ENCODE measurements at regions not wholly inside any gene's neighbourhood (a gene's known extent, or its start where the extent isn't known, plus 50 kb on each side); places are given as distances from the start of the nearest gene placed in this dataset.

DNA sequence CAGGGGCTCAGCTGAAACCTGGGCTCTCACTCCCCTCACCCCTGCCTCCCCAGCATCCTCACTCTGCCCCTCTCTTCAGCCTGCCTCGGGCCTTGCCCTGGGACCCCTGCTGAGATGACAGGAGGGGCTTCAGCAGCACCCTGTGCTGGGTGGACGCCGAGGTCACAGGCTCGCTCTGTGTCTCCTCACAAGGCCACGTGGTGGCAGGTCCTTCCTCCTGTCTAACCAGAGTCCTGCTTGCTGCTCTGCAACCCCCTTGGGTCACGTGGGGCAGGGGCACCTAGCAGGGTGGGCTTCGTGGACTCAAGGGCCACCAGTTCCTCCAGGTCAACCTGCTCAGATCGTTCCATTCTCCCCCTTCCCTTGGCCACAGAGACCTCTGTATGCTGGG, 90.4 kb downstream of the TMEM121 start:
- no peak for TF ChIP-seq POLR2A (IDR thresholded peaks at IDR 0.05)
- no peak for TF ChIP-seq CTCF (IDR thresholded peaks at IDR 0.05)
